SU-DHL-6 (cell line): ENCODE measurements at regions not wholly inside any gene's neighbourhood (a gene's known extent, or its start where the extent isn't known, plus 50 kb on each side); places are given as distances from the start of the nearest gene placed in this dataset.

ENCODE experiments used
- CTCF ChIP-seq: fragments of 200-600 bp; sonication (generic); IDR thresholded peaks from one replicate; pipeline ENCODE4 v1.5.1; 2017; ENCODE audit warnings: antibody characterized with exemption, mild to moderate bottlenecking, low read length, moderate library complexity; ENCODE audit not compliant: insufficient read depth, poor library complexity, severe bottlenecking
- EZH2phosphoT487 ChIP-seq: fragments of 200-600 bp; sonication (generic), shearing (Covaris generic); conservative IDR thresholded peaks from 2 replicates; pipeline ENCODE4 v1.6.1; 2018; ENCODE audit warnings: mild to moderate bottlenecking, antibody characterized with exemption, low read length, moderate library complexity, mixed read lengths

GRCh38 chr5:136763548-136763947, 398.2 kb upstream of the TRPC7 start:
- TF ChIP-seq CTCF: no peak
- no peak for TF ChIP-seq EZH2phosphoT487
